SK-N-SH (cell line): ENCODE measurements at regions not wholly inside any gene's neighbourhood (a gene's known extent, or its start where the extent isn't known, plus 50 kb on each side); places are given as distances from the start of the nearest gene placed in this dataset.

Experiments used
- EZH2phosphoT487 ChIP-seq: fragments of 200-600 bp; sonication (generic); IDR thresholded peaks from 2 replicates; pipeline ENCODE4 v1.6.1; 2017; ENCODE audit warnings: low read depth, mixed run types, mild to moderate bottlenecking, antibody characterized with exemption, moderate library complexity, borderline replicate concordance
- POLR2AphosphoS5 ChIP-seq: IDR thresholded peaks from 2 replicates; pipeline ENCODE4 v1.6.1; 2012; ENCODE audit warnings: low read depth, low read length
- RAD21 ChIP-seq: IDR thresholded peaks from 2 replicates; pipeline ENCODE4 v1.6.1; 2012; ENCODE audit warnings: mild to moderate bottlenecking, low read length
- TF ChIP-seq, protein P1 (sequence below): IDR thresholded peaks from 2 replicates; pipeline ENCODE4 v1.4.0; 2012; ENCODE audit warnings: low read depth, borderline replicate concordance
- TF ChIP-seq, protein P2 (sequence below): IDR thresholded peaks from 2 replicates; pipeline ENCODE4; 2012
- TF ChIP-seq, protein P3 (sequence below): fragments of 200-600 bp; sonication (generic); IDR thresholded peaks from 2 replicates; pipeline ENCODE4 v1.6.1; 2017; ENCODE audit warnings: antibody characterized with exemption, mild to moderate bottlenecking, moderate library complexity

DNA sequence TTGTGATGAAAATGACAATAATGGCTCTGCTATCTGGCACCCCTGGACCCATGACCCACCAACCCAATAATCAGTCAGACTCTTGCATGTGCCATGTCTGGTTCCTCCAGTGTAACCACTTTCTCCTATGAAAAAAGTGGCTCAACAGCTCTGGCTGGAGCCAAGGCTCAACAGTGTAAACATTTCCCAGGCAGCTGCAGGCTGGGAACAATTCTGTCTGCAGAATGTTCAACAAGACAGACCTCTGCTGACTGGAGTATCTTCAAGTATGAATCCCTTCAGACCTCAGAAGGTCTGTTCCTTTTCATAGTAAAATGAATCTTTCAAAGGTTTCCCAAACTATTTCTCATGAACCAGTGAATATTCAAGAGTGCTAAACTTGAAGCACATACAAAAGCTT is 410.1 kb upstream of the HTR2A start:
- no peak for TF ChIP-seq POLR2AphosphoS5
- TF ChIP-seq, protein P1, sequence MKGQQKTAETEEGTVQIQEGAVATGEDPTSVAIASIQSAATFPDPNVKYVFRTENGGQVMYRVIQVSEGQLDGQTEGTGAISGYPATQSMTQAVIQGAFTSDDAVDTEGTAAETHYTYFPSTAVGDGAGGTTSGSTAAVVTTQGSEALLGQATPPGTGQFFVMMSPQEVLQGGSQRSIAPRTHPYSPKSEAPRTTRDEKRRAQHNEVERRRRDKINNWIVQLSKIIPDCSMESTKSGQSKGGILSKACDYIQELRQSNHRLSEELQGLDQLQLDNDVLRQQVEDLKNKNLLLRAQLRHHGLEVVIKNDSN: no peak
- TF ChIP-seq, protein P2, sequence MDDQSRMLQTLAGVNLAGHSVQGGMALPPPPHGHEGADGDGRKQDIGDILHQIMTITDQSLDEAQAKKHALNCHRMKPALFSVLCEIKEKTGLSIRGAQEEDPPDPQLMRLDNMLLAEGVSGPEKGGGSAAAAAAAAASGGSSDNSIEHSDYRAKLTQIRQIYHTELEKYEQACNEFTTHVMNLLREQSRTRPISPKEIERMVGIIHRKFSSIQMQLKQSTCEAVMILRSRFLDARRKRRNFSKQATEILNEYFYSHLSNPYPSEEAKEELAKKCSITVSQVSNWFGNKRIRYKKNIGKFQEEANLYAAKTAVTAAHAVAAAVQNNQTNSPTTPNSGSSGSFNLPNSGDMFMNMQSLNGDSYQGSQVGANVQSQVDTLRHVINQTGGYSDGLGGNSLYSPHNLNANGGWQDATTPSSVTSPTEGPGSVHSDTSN: no peak
- no peak for TF ChIP-seq RAD21
- TF ChIP-seq EZH2phosphoT487: no peak
- TF ChIP-seq, protein P3, sequence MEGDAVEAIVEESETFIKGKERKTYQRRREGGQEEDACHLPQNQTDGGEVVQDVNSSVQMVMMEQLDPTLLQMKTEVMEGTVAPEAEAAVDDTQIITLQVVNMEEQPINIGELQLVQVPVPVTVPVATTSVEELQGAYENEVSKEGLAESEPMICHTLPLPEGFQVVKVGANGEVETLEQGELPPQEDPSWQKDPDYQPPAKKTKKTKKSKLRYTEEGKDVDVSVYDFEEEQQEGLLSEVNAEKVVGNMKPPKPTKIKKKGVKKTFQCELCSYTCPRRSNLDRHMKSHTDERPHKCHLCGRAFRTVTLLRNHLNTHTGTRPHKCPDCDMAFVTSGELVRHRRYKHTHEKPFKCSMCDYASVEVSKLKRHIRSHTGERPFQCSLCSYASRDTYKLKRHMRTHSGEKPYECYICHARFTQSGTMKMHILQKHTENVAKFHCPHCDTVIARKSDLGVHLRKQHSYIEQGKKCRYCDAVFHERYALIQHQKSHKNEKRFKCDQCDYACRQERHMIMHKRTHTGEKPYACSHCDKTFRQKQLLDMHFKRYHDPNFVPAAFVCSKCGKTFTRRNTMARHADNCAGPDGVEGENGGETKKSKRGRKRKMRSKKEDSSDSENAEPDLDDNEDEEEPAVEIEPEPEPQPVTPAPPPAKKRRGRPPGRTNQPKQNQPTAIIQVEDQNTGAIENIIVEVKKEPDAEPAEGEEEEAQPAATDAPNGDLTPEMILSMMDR: no peak
